Neuronal stem cell (in vitro differentiated cells): ENCODE measurements at regions not wholly inside any gene's neighbourhood (a gene's known extent, or its start where the extent isn't known, plus 50 kb on each side); places are given as distances from the start of the nearest gene placed in this dataset.

ENCODE experiments used
- DNase-seq: peaks from one replicate; pipeline ENCODE4 v3.0.0-alpha.2; 2013; ENCODE audit warnings: low spot score
- H2AFZ ChIP-seq: one replicate; pipeline ENCODE4 v1.6.1; 2013; ENCODE audit warnings: mild to moderate bottlenecking, low read length, inconsistent platforms
- H2AK5ac ChIP-seq: 2 replicates; pipeline ENCODE4 v1.6.1; 2013; ENCODE audit warnings: low read depth, mild to moderate bottlenecking, inconsistent platforms, low read length, moderate library complexity, mixed read lengths
- H2BK120ac ChIP-seq: 2 replicates; pipeline ENCODE4 v1.6.1; 2013; ENCODE audit warnings: low read depth, mild to moderate bottlenecking, inconsistent platforms, low read length, moderate library complexity, mixed read lengths
- H2BK12ac ChIP-seq: one replicate; pipeline ENCODE4 v1.6.1; 2013; ENCODE audit warnings: low read length, inconsistent platforms
- H2BK15ac ChIP-seq: 2 replicates; pipeline ENCODE4 v1.6.1; 2013; ENCODE audit warnings: mild to moderate bottlenecking, low read length, inconsistent platforms, mixed read lengths
- H2BK5ac ChIP-seq: one replicate; pipeline ENCODE4 v1.6.1; 2013; ENCODE audit warnings: inconsistent platforms, mild to moderate bottlenecking, low read length, moderate library complexity
- H3K14ac ChIP-seq: one replicate; pipeline ENCODE4 v1.6.1; 2013; ENCODE audit warnings: low read length, inconsistent platforms
- H3K18ac ChIP-seq: 2 replicates; pipeline ENCODE4 v1.6.1; 2013; ENCODE audit warnings: low read length, inconsistent platforms
- H3K23ac ChIP-seq: 2 replicates; pipeline ENCODE4 v1.6.1; 2013; ENCODE audit warnings: low read depth, mild to moderate bottlenecking, mixed read lengths, low read length, inconsistent platforms; ENCODE audit not compliant: poor library complexity
- H3K27ac ChIP-seq: replicated peaks from 3 replicates; pipeline ENCODE4 v1.5.1; 2013; ENCODE audit warnings: low read length, inconsistent platforms
- H3K27me3 ChIP-seq, 3 experiments: 2 replicates each; pipeline ENCODE4 v1.6.1; 2013; ENCODE audit warnings: low read length in 3 of 3, mild to moderate bottlenecking in 2 of 3, inconsistent platforms in 1 of 3, low read depth in 1 of 3, mixed read lengths in 1 of 3, moderate library complexity in 1 of 3; ENCODE audit not compliant: control insufficient read depth in 3 of 3, insufficient read depth in 3 of 3
- H3K36me3 ChIP-seq, 2 donors: replicated peaks in 1 of 2; 2 replicates each; pipeline ENCODE4 v1.6.1; 2013; ENCODE audit warnings: low read length in 2 of 2; ENCODE audit not compliant: control insufficient read depth in 2 of 2, insufficient read depth in 2 of 2
- H3K4ac ChIP-seq: 2 replicates; pipeline ENCODE4 v1.6.1; 2013; ENCODE audit warnings: inconsistent platforms, mild to moderate bottlenecking, low read length, moderate library complexity
- H3K4me1 ChIP-seq, 2 donors: 1 replicate in 1 of 2; 2 replicates in 1 of 2; pipeline ENCODE4 v1.6.1; 2013; ENCODE audit warnings: low read length in 2 of 2, low read depth in 1 of 2; ENCODE audit not compliant: control insufficient read depth in 2 of 2, insufficient read depth in 1 of 2
- H3K4me2 ChIP-seq: one replicate; pipeline ENCODE4 v1.6.1; 2013; ENCODE audit warnings: mild to moderate bottlenecking, low read length, inconsistent platforms; ENCODE audit not compliant: insufficient read depth, poor library complexity, severe bottlenecking
- H3K4me3 ChIP-seq, 2 donors: 2 replicates each; pipeline ENCODE4 v1.5.1; 2013; ENCODE audit warnings: low read length in 2 of 2, mild to moderate bottlenecking in 2 of 2, inconsistent platforms in 1 of 2, moderate library complexity in 1 of 2
- H3K79me1 ChIP-seq: one replicate; pipeline ENCODE4 v1.6.1; 2013; ENCODE audit warnings: low read depth, mild to moderate bottlenecking, inconsistent platforms, low read length, moderate library complexity
- H3K9ac ChIP-seq: one replicate; pipeline ENCODE4 v1.6.1; 2013; ENCODE audit warnings: mild to moderate bottlenecking, low read depth, low read length, inconsistent platforms; ENCODE audit not compliant: poor library complexity
- H3K9me3 ChIP-seq, 2 donors: replicated peaks in 1 of 2; 2 replicates each; pipeline versions ENCODE3 to v1.6.1; 2013; ENCODE audit warnings: low read length in 2 of 2, mild to moderate bottlenecking in 2 of 2, inconsistent platforms in 1 of 2, low read depth in 1 of 2, mixed read lengths in 1 of 2, moderate library complexity in 1 of 2; ENCODE audit not compliant: control insufficient read depth in 2 of 2, insufficient read depth in 1 of 2
- H4K8ac ChIP-seq: one replicate; pipeline ENCODE4 v1.6.1; 2013; ENCODE audit warnings: low read depth, mild to moderate bottlenecking, inconsistent platforms, low read length, moderate library complexity
- H4K91ac ChIP-seq: one replicate; pipeline ENCODE4 v1.6.1; 2013; ENCODE audit warnings: low read length, low read depth, mild to moderate bottlenecking, inconsistent platforms; ENCODE audit not compliant: poor library complexity
- WGBS, 2 donors: extraction: QIAGEN DNeasy Blood & Tissue Kit; methylation state at CpG; one replicate each; pipeline ENCODE4 v1.1.7; 2013; ENCODE audit warnings: missing lambda C conversion rate in 2 of 2, mixed read lengths in 1 of 2; ENCODE audit not compliant: insufficient read length in 2 of 2, insufficient replicate concordance in 1 of 2; ENCODE audit errors: extremely low coverage in 2 of 2; 5-methylcytosine and 5-hydroxymethylcytosine counted together

- DNase-seq = no peak
- Histone ChIP-seq H3K4me3 (no peak overlapping the region), H3K4ac (no peak overlapping the region), H2AFZ (no peak overlapping the region), H2BK15ac (no peak overlapping the region), H2BK120ac (no peak overlapping the region), H3K14ac (no peak overlapping the region), H3K27ac (no peak overlapping the region), H3K18ac (no peak overlapping the region), H3K79me1 (no peaks in the 10 kb centered on the region), H2BK5ac (no peak overlapping the region), H4K8ac (no peak overlapping the region), H3K9ac (no peak overlapping the region), H2AK5ac (no peak overlapping the region), H3K27me3 (no peaks in the 10 kb centered on the region), H3K36me3 (no peaks in the 10 kb centered on the region), H3K4me1 (no peaks in the 10 kb centered on the region), H2BK12ac (no peak overlapping the region), H4K91ac (no peak overlapping the region), H3K9me3 (no peaks in the 10 kb centered on the region), H3K4me2 (no peak overlapping the region), H3K23ac (no peak overlapping the region)
- no CpG with 5 or more reads among the region's 2 CpGs for WGBS, 2 donors
These were observed 58.1 kb upstream of the ESR1 start for GRCh38 chr6:151749341-151749740.

GRCh38 chr6:151753581-151753980 lies 53.9 kb upstream of the ESR1 start:
- Histone ChIP-seq H3K27ac (no peak overlapping the region), H3K4me3 (no peak overlapping the region)

GRCh38 chr6:151757506-151757955 lies 50.0 kb upstream of the ESR1 start:
- no peak for DNase-seq
- Histone ChIP-seq H3K4ac (no peak overlapping the region), H2AK5ac (no peak overlapping the region), H4K8ac (no peak overlapping the region), H3K14ac (no peak overlapping the region), H3K36me3 (no peaks in the 10 kb centered on the region), H3K9ac (no peak overlapping the region), H3K4me3 (no peak overlapping the region), H3K79me1 (no peaks in the 10 kb centered on the region), H3K18ac (no peak overlapping the region), H3K27ac (no peak overlapping the region), H4K91ac (no peak overlapping the region), H2BK5ac (no peak overlapping the region), H3K4me1 (no peaks in the 10 kb centered on the region), H2BK15ac (no peak overlapping the region), H3K9me3 (no peaks in the 10 kb centered on the region), H2AFZ (no peak overlapping the region), H3K23ac (no peak overlapping the region), H3K4me2 (no peak overlapping the region), H2BK120ac (no peak overlapping the region), H3K27me3 (no peaks in the 10 kb centered on the region), H2BK12ac (no peak overlapping the region)
- no CpG with 5 or more reads among the region's 5 CpGs for WGBS, 2 donors

More at GRCh38 chr6:151753581-151753980, 53.9 kb upstream of the ESR1 start:
- Histone ChIP-seq H3K79me1 (no peaks in the 10 kb centered on the region), H3K9me3 (no peaks in the 10 kb centered on the region), H2BK120ac (no peak overlapping the region), H4K91ac (no peak overlapping the region), H3K9ac (no peak overlapping the region), H2AFZ (no peak overlapping the region), H3K18ac (no peak overlapping the region), H4K8ac (no peak overlapping the region), H3K27me3 (no peaks in the 10 kb centered on the region), H2BK5ac (no peak overlapping the region), H3K14ac (no peak overlapping the region), H3K4me1 (no peaks in the 10 kb centered on the region), H2BK12ac (no peak overlapping the region), H3K4ac (no peak overlapping the region), H2AK5ac (no peak overlapping the region), H3K4me2 (no peak overlapping the region), H3K36me3 (no peaks in the 10 kb centered on the region), H3K23ac (no peak overlapping the region), H2BK15ac (no peak overlapping the region)
- DNase-seq = no peak
- WGBS, 2 donors = no CpG with 5 or more reads among the region's 4 CpGs
